ENCODE measurements at regions not wholly inside any gene's neighbourhood (a gene's known extent, or its start where the extent isn't known, plus 50 kb on each side); places are given as distances from the start of the nearest gene placed in this dataset.
"Not testable (repeated sequence)": the region's sequence is repeated elsewhere in the genome, so short reads cannot be mapped to it uniquely, and the experiment has no call there.

GRCh38 chr13:89521672-89522071 is 1825.8 kb upstream of the MIR17HG start:
- not testable (repeated sequence) for DNase-seq (ENCODE audit: low read depth in 2 of 2, low spot score in 1 of 2)

GRCh38 chr13:89541091-89542030 is 1806.1 kb upstream of the MIR17HG start:
- DNase-seq (ENCODE audit: low read depth in 2 of 2, low spot score in 1 of 2): no peak

- DNase-seq (ENCODE audit: low read depth in 2 of 2, low spot score in 1 of 2): no peak
These were observed 1796.5 kb upstream of the MIR17HG start for GRCh38 chr13:89550938-89551337.

- no peak for DNase-seq (ENCODE audit: low read depth in 2 of 2, low spot score in 1 of 2)
These were observed 1792.7 kb upstream of the MIR17HG start for GRCh38 chr13:89554801-89555200.

DNA sequence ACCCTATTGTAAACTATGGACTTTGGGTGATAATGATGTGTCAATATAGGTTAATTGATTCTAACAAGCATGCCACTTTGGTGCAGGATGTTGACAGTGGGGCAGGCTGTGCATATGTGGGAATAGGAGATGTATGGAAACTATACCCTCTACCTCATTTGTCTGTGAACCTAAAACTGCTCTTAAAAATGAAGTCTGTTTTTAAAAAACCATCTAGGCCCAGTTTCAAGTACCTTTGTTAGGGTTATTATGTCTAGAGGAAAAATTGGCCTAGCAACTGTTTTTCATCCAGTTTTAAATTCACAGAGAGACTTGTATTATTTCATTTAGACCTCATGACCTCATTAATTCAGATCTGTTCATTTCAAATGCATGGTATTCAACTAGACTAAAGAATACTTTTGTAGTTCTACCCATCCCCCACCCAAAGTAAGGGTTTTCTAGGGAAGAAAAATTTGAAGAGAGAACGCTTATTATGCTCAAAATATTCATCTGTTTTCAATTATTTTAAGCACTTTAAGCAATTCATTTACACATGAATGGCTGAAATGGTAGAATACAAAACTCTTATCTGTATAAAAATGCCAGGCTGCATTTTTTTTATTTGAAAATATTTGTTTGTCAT is 1781.9 kb upstream of the MIR17HG start:
- no peak for DNase-seq (ENCODE audit: low read depth in 2 of 2, low spot score in 1 of 2)

DNA sequence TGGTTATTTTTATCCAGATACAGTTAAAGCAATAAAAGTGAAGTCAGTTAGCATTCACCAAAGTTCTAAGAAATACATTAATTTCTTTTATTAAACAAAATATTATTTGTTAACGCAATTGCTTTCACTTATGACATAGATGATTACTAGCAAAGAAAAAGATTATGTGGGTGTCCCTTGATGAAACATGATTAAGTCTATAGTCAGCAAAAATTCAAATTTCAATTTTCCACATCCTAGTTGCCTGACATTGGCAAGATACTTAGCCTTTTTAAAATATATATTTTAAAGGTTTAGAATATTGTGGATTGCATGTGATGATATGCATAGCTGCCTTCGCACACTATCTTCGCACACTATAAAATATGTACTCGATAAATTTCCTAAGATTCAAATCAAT is 1780.5 kb upstream of the MIR17HG start:
- DNase-seq (ENCODE audit: low read depth in 2 of 2, low spot score in 1 of 2): no peak

DNA sequence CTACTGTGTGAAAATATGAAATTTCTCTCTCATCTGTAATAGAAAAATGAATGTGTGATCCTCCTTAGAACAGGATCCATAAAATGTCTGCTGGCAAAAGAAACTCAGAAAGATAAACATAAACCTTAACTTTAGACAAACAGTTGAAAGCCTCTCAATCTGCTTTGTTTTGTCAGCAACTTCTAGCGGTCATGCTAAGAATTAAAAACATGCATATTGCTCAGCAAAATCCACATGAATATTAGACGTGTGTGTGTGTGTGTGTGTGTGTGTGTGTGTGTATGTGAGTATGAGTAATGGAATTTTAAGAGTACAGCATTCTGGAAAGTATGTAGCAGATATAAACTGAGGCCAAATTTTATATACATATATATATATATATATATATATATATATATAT is 1779.2 kb upstream of the MIR17HG start:
- no peak for DNase-seq (ENCODE audit: low read depth in 2 of 2, low spot score in 1 of 2)

- no peak for DNase-seq (ENCODE audit: low read depth in 2 of 2, low spot score in 1 of 2)
These were observed 1778.7 kb upstream of the MIR17HG start for GRCh38 chr13:89568746-89569145.

DNA sequence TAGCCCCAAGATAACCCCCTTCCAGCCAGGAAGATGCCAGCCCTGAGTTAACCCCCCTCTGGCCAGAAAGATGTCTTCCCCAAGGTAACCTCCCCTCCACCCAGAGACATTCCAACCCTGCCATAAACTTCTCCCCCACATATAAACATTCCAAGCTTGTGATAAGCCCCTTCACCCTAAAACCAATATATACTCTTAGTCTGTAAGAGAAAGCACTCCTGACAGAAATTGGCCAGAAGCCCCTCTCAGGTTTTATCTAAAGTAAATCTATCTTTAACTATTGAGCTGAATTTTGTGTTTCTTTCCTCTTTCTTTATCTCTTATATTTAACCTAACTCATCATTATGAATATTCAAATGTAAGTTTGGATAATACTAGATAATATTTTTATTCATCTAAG is 1775.8 kb upstream of the MIR17HG start:
- DNase-seq (ENCODE audit: low read depth in 2 of 2, low spot score in 1 of 2): no peak

GRCh38 chr13:89574077-89574476 is 1773.4 kb upstream of the MIR17HG start:
- no peak for DNase-seq (ENCODE audit: low read depth in 2 of 2, low spot score in 1 of 2)

GRCh38 chr13:89577301-89577700 is 1770.2 kb upstream of the MIR17HG start:
- DNase-seq (ENCODE audit: low read depth in 2 of 2, low spot score in 1 of 2): no peak

- no peak for DNase-seq (ENCODE audit: low read depth in 2 of 2, low spot score in 1 of 2)
These were observed 1763.3 kb upstream of the MIR17HG start for GRCh38 chr13:89584058-89584620.

DNA sequence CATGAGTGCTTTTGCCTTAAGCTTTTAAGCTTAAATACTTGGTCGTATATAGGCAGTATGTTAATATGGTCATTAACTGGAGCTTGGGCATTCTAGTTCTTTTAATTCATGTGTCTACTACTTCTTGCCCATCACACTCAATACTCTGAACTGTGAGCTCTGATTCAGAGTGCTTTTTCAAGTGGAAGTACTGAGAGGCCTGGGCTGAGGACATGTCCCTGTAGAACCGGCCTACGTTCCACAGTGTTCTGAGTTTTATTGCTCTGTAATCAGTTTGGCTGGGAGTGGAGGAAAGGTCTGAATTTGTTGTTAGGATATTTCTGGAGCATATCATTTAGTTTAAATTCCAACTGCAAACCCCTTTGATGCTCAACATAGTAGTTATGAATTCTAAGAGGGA is 1744.8 kb upstream of the MIR17HG start:
- DNase-seq (ENCODE audit: low read depth in 2 of 2, low spot score in 1 of 2): no peak

GRCh38 chr13:89603187-89603586 is 1744.3 kb upstream of the MIR17HG start:
- DNase-seq (ENCODE audit: low read depth in 2 of 2, low spot score in 1 of 2): no peak

DNA sequence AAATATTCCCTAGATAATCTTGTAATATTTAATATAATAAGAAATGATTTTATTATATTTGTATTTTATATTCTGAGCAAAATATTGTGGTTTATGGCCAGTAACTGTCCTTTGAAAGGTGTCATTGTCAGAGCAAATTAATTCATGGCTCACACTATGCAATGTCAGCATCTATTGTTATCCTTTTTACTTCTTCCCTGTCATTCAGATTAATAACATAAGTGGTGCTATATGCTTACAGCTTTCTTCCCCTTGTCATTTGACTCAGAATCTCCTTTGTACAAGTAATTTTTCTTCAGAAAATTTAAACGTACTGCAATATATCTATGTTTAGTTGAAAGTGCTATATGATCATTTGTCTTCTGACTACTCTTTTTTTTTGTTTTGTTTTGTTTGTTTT is 1738.2 kb upstream of the MIR17HG start:
- no peak for DNase-seq (ENCODE audit: low read depth in 2 of 2, low spot score in 1 of 2)

DNA sequence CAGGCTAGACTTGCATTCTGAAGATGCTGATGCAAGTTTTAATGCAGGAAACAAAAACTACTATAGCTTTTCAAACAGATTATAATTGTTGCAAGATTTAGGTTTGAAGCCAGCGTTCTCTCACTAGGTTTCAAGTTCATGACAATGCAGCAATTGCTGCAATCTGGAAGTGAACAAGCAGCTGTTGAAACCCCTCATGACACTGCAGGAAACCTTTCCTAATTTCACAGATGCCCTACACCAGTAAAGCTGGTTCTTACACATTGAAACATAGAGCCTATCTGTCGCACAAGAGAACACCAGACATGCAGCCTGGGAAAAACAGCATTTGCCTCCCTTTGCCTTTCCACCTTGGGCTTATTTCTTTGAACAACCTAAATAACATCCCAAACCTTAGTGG is 1737.2 kb upstream of the MIR17HG start:
- DNase-seq (ENCODE audit: low read depth in 2 of 2, low spot score in 1 of 2): no peak

- DNase-seq (ENCODE audit: low read depth in 2 of 2, low spot score in 1 of 2): no peak
These were observed 1736.6 kb upstream of the MIR17HG start for GRCh38 chr13:89610881-89611280.

DNA sequence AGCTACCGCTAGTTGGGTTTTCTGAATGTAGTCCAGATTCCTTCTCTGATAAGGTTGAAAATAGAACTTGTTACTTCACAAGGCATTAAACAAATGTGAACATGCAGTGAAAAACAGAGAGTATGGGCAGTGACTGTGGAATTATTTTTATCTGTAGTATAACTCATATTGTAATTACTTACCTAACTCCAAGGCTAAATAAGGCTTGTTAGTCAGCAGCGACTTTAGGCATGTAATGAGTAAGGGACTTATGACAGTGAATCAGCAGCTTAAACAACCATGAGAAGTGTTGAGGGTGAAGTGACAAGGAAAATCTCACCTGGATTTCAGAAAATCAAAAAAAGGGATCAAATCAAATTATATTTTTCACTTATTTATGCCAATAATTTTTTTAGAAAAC is 1719.5 kb upstream of the MIR17HG start:
- DNase-seq (ENCODE audit: low read depth in 2 of 2, low spot score in 1 of 2): no peak

DNA sequence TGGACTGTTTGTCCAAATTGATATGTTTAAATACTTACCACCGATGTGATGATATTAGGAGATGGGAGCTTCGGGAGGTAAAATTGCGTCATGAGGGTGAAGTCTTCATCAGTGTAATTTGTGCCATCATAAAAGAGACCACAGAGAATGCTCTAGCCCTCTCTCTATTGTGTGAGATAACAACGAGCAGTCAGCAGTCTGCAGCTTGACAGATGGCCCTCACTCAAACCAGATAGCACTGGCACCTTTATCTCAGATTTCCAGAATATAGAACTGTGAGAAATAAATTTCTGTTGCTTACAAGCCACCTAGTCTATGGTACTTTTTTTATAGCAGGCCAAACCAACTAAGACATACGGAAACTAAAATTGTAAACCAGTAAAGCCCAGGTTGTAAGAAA is 1718.9 kb upstream of the MIR17HG start:
- DNase-seq (ENCODE audit: low read depth in 2 of 2, low spot score in 1 of 2): no peak

DNA sequence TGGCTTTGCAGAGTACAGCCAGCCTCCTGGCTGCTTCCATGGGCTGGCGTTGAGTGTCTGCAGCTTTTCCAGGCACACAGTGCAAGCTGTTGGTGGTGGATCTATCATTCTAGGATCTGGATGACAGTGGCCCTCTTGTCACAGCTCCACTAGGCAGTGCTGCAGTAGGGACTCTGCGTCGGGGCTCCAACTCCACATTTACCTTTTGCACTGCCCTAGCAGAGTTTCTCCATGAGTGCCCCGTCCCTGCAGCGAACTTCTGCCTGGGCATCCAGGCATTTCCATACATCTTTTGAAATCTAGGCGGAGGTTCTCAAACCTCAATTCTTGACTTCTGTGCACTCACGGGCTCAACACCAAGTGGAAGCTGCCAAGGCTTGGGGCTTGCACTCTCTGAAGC is 1697.3 kb upstream of the MIR17HG start:
- DNase-seq (ENCODE audit: low read depth in 2 of 2, low spot score in 1 of 2): no peak

- no peak for DNase-seq (ENCODE audit: low read depth in 2 of 2, low spot score in 1 of 2)
These were observed 1686.7 kb upstream of the MIR17HG start for GRCh38 chr13:89660752-89661151.

DNA sequence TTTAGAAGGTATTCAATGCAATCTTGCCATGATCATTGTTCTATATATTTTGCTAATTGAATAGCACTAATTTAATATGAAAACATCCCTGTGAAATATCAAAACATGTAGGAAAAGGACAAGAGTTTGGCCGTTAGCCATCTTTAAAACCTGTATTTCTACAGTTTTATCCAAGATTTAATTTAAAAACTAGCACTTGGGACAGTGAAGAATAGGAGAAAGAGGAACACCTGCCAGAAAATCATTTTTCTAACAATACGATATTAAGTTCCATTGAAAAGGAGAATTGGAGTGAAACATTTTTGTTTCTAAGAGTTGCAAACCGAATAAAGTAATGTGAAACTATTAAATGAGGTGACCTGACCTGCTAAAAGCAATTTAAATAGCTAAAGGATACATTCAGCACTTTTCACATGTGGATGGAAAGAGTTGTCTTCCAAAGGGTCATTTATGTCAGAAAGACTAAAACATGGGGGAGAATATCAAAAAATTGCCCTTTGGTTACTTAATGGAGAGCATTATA is 1673.6 kb upstream of the MIR17HG start:
- DNase-seq (ENCODE audit: low read depth in 2 of 2, low spot score in 1 of 2): no peak
